ENCODE measurements at regions not wholly inside any gene's neighbourhood (a gene's known extent, or its start where the extent isn't known, plus 50 kb on each side); places are given as distances from the start of the nearest gene placed in this dataset.

GRCh38 chr13:70275841-70276240, 167.6 kb upstream of the KLHL1 start:
- no peaks in the 10 kb centered on the region for H3K9me3 Mint-ChIP-seq (ENCODE audit: low read depth)
- no peak for TF ChIP-seq CTCF (IDR thresholded peaks at IDR 0.05)
- H3K27me3 Mint-ChIP-seq (ENCODE audit: low read depth) = no peaks in the 10 kb centered on the region
- H3K36me3 Mint-ChIP-seq (ENCODE audit: low read depth) = no peaks in the 10 kb centered on the region
- no peak overlapping the region for H3K4me3 Mint-ChIP-seq (ENCODE audit: unreplicated experiment)
- no peaks in the 10 kb centered on the region for H3K4me1 Mint-ChIP-seq (ENCODE audit: low read depth)
- H3K27ac Mint-ChIP-seq (ENCODE audit: unreplicated experiment) = no peak overlapping the region
- no peak for DNase-seq (ENCODE audit: low spot score)

- Mint-ChIP-seq H3K4me3 (ENCODE audit: unreplicated experiment) (no peak overlapping the region), H3K36me3 (ENCODE audit: low read depth) (no peaks in the 10 kb centered on the region), H3K9me3 (ENCODE audit: low read depth) (peaks cover 1% of the 10 kb centered on the region), H3K4me1 (ENCODE audit: low read depth) (no peaks in the 10 kb centered on the region), H3K27ac (ENCODE audit: unreplicated experiment) (no peak overlapping the region), H3K27me3 (ENCODE audit: low read depth) (no peaks in the 10 kb centered on the region)
- TF ChIP-seq CTCF (IDR thresholded peaks at IDR 0.05) = no peak
- peak; percentile 64 for DNase-seq (ENCODE audit: low spot score)
Measured at GRCh38 chr13:70255406-70255991, 147.2 kb upstream of the KLHL1 start.

GRCh38 chr13:70253834-70254233, 145.6 kb upstream of the KLHL1 start:
- TF ChIP-seq CTCF (IDR thresholded peaks at IDR 0.05) = no peak
- no peak for DNase-seq (ENCODE audit: low spot score)
- Mint-ChIP-seq H3K27me3 (ENCODE audit: low read depth) (no peaks in the 10 kb centered on the region), H3K9me3 (ENCODE audit: low read depth) (peaks cover 15% of the 10 kb centered on the region), H3K4me3 (ENCODE audit: unreplicated experiment) (no peak overlapping the region), H3K4me1 (ENCODE audit: low read depth) (no peaks in the 10 kb centered on the region), H3K27ac (ENCODE audit: unreplicated experiment) (no peak overlapping the region), H3K36me3 (ENCODE audit: low read depth) (no peaks in the 10 kb centered on the region)

GRCh38 chr13:70253411-70253810, 145.2 kb upstream of the KLHL1 start:
- Mint-ChIP-seq H3K27me3 (ENCODE audit: low read depth) (no peaks in the 10 kb centered on the region), H3K9me3 (ENCODE audit: low read depth) (peaks cover 15% of the 10 kb centered on the region), H3K36me3 (ENCODE audit: low read depth) (no peaks in the 10 kb centered on the region), H3K4me3 (ENCODE audit: unreplicated experiment) (no peak overlapping the region), H3K27ac (ENCODE audit: unreplicated experiment) (no peak overlapping the region), H3K4me1 (ENCODE audit: low read depth) (no peaks in the 10 kb centered on the region)
- DNase-seq (ENCODE audit: low spot score) = no peak
- TF ChIP-seq CTCF (IDR thresholded peaks at IDR 0.05) = no peak

GRCh38 chr13:70249332-70250064, 141.2 kb upstream of the KLHL1 start:
- H3K27ac Mint-ChIP-seq (ENCODE audit: unreplicated experiment) = no peak overlapping the region
- H3K9me3 Mint-ChIP-seq (ENCODE audit: low read depth) = peaks cover 15% of the 10 kb centered on the region
- no peak overlapping the region for H3K4me3 Mint-ChIP-seq (ENCODE audit: unreplicated experiment)
- H3K27me3 Mint-ChIP-seq (ENCODE audit: low read depth) = no peaks in the 10 kb centered on the region
- no peaks in the 10 kb centered on the region for H3K4me1 Mint-ChIP-seq (ENCODE audit: low read depth)
- DNase-seq (ENCODE audit: low spot score) = no peak
- TF ChIP-seq CTCF (IDR thresholded peaks at IDR 0.05) = no peak
- no peaks in the 10 kb centered on the region for H3K36me3 Mint-ChIP-seq (ENCODE audit: low read depth)
